HepG2 (cell line): ENCODE measurements at regions not wholly inside any gene's neighbourhood (a gene's known extent, or its start where the extent isn't known, plus 50 kb on each side); places are given as distances from the start of the nearest gene placed in this dataset.

Experiments
- CBX2 ChIP-seq, 2 experiments: fragments of 200-600 bp in 1 of 2; sonication (generic); formaldehyde crosslinking in 1 of 2; IDR thresholded peaks; 2 replicates each; pipeline versions ENCODE4 v1.7.0 to v1.8.1; 2018 to 2022; ENCODE audit warnings: low read depth in 2 of 2, low read length in 1 of 2, mild to moderate bottlenecking in 1 of 2, missing genetic modification reagents in 1 of 2
- ELF4 ChIP-seq: sonication (generic); formaldehyde crosslinking; IDR thresholded peaks from 2 replicates; pipeline ENCODE4 v1.5.0; 2020; ENCODE audit warnings: missing genetic modification reagents, mild to moderate bottlenecking, moderate library complexity, borderline replicate concordance
- FOXA3 ChIP-seq: IDR thresholded peaks from 2 replicates; pipeline ENCODE4 v1.6.1; 2016; ENCODE audit warnings: missing genetic modification reagents, missing compliant biosample characterization
- GTF2F1 ChIP-seq: fragments of 150-350 bp; IDR thresholded peaks from 2 replicates; pipeline ENCODE4 v1.6.1; 2014; ENCODE audit warnings: low read length
- HOXA3 ChIP-seq: sonication (generic); formaldehyde crosslinking; IDR thresholded peaks from 2 replicates; pipeline ENCODE4 v1.5.0; 2020; ENCODE audit warnings: missing genetic modification reagents
- KLF13 ChIP-seq: sonication (generic); formaldehyde crosslinking; IDR thresholded peaks from 2 replicates; pipeline ENCODE4 v1.4.0; 2020; ENCODE audit warnings: mild to moderate bottlenecking, missing genetic modification reagents
- SKI ChIP-seq: fragments of 450-650 bp; IDR thresholded peaks from one replicate; pipeline ENCODE4 v1.6.1; 2018; ENCODE audit warnings: mild to moderate bottlenecking; ENCODE audit not compliant: partially characterized antibody
- TSC22D2 ChIP-seq: sonication (generic); formaldehyde crosslinking; IDR thresholded peaks from 2 replicates; pipeline ENCODE4 v1.5.1; 2020; ENCODE audit warnings: missing genetic modification reagents, mild to moderate bottlenecking, borderline replicate concordance
- UBTF ChIP-seq: sonication (generic); formaldehyde crosslinking; IDR thresholded peaks from 2 replicates; pipeline ENCODE4 v1.4.0; 2020; ENCODE audit warnings: mild to moderate bottlenecking, missing genetic modification reagents
- ZHX2 ChIP-seq, 2 experiments: sonication (generic) in 1 of 2; formaldehyde crosslinking in 1 of 2; IDR thresholded peaks; 2 replicates each; pipeline versions ENCODE4 v1.6.1 to v1.9.0; 2014 to 2022; ENCODE audit warnings: antibody characterized with exemption in 1 of 2, borderline replicate concordance in 1 of 2, inconsistent platforms in 1 of 2, low read depth in 1 of 2, missing genetic modification reagents in 1 of 2
- ZNF101 ChIP-seq: sonication (generic); formaldehyde crosslinking; IDR thresholded peaks from 2 replicates; pipeline ENCODE4 v1.4.0; 2020; ENCODE audit warnings: mild to moderate bottlenecking, low read depth, missing genetic modification reagents, borderline replicate concordance
- ZNF136 ChIP-seq: sonication (generic); formaldehyde crosslinking; IDR thresholded peaks from 2 replicates; pipeline ENCODE4 v1.8.1; 2022; ENCODE audit warnings: low read depth, mild to moderate bottlenecking, moderate library complexity, missing genetic modification reagents
- ZNF235 ChIP-seq: sonication (generic); formaldehyde crosslinking; IDR thresholded peaks from 2 replicates; pipeline ENCODE4 v1.8.1; 2023; ENCODE audit warnings: mild to moderate bottlenecking, missing genetic modification reagents, borderline replicate concordance
- ZNF781 ChIP-seq: sonication (generic); formaldehyde crosslinking; IDR thresholded peaks from 2 replicates; pipeline ENCODE4 v1.5.1; 2020; ENCODE audit warnings: borderline replicate concordance, mild to moderate bottlenecking, missing genetic modification reagents; ENCODE audit errors: not compliant biosample characterization
- ZSCAN25 ChIP-seq: sonication (generic); formaldehyde crosslinking; IDR thresholded peaks from 2 replicates; pipeline ENCODE4 v1.8.0; 2022; ENCODE audit warnings: mild to moderate bottlenecking, missing genetic modification reagents
- TF ChIP-seq, protein P1 (sequence below): sonication (generic); formaldehyde crosslinking; IDR thresholded peaks from 2 replicates; pipeline ENCODE4 v1.5.0; 2020; ENCODE audit warnings: missing genetic modification reagents

DNA sequence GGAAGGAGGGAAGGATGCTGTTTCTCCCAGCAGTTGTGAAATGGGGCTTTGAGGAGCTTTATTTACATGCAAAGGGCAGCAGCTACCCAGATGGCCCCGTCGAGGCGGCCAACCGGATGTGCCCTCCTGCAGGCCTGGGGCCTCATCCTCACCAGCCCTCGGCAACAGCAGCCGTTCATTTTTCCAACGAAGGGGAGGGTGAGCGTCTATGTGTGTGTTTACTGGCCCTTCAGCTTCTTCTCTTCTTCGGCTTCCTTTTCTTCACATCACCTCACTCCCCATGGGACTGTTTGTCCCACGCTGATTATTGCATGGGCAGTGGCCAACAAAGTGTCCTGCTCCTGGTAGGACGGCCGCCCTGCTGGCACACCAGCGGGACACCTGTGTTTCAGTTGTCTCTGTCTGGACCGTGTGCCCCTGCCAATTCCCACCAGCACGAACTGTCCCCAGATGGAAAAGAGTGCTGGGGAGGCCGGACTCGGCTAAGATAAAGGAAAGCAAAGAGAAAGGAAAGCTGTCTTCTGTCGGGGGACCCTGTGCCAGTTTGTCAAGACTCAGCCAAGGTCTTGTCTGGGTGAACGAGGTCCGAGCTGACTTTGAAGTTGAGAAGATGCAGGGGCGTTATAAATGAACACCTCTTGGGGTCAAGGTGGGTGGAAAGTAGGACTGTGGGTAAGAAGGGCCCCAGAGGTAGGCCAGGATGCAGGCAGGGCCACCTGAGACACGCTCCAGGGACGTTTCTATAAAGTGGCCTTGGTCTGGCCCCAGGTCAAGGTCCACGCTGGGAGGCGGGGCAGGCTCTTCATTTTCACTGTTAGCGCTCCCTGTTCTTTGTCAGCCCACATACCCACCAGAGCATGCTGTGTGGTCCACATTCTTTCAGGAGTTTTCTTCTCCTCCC, 57.0 kb downstream of the FAM50B start (continued):
- peak; percentile 71; the same call in 1 of the 2 replicates for TF ChIP-seq ZNF235
- no peak for TF ChIP-seq GTF2F1
- TF ChIP-seq ZHX2 (IDR thresholded peaks at IDR 0.05; ENCODE audit: low read depth) = peak; percentile 74; the same call in 1 of the 2 replicates
- 0 out of 2 replicates have a peak, but pooled peaks have one; percentile 92 for TF ChIP-seq ZHX2 (CRISPR knock-in tag; IDR thresholded peaks at IDR 0.05; ENCODE audit: borderline replicate concordance)
- peak; percentile 62 for TF ChIP-seq ZNF781 (CRISPR knock-in tag)
- TF ChIP-seq ZNF136 (CRISPR knock-in tag) = peak; percentile 72
- TF ChIP-seq TSC22D2 (CRISPR knock-in tag) = peak; percentile 94; the same call in 1 of the 2 replicates
- peak; percentile 58 for TF ChIP-seq ZSCAN25 (CRISPR knock-in tag)
- 0 out of 2 replicates have a peak, but pooled peaks have one; percentile 46 for TF ChIP-seq ZNF101
- TF ChIP-seq, protein P1, sequence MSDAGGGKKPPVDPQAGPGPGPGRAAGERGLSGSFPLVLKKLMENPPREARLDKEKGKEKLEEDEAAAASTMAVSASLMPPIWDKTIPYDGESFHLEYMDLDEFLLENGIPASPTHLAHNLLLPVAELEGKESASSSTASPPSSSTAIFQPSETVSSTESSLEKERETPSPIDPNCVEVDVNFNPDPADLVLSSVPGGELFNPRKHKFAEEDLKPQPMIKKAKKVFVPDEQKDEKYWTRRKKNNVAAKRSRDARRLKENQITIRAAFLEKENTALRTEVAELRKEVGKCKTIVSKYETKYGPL (CRISPR knock-in tag) = peak; percentile 80; the same call in 1 of the 2 replicates
- TF ChIP-seq SKI = peak; percentile 86
- TF ChIP-seq UBTF (CRISPR knock-in tag) = 0 out of 2 replicates have a peak, but pooled peaks have one; percentile 47
- no peak for TF ChIP-seq ELF4 (CRISPR knock-in tag)
- TF ChIP-seq HOXA3 (CRISPR knock-in tag) = no peak; the same call in none of the 2 replicates
- no peak for TF ChIP-seq KLF13
- TF ChIP-seq CBX2 (IDR thresholded peaks at IDR 0.05; ENCODE audit: low read depth, low read length) = no peak
- no peak; the same call in 1 of the 2 replicates for TF ChIP-seq CBX2 (CRISPR knock-in tag; IDR thresholded peaks at IDR 0.05; ENCODE audit: low read depth)
- peak; percentile 76 for TF ChIP-seq FOXA3 (CRISPR knock-in tag)
